RWPE1 (cell line): ENCODE measurements at regions not wholly inside any gene's neighbourhood (a gene's known extent, or its start where the extent isn't known, plus 50 kb on each side); places are given as distances from the start of the nearest gene placed in this dataset.

Source experiments
- CTCF ChIA-PET: fragments of 350-600 bp; sonication (Branson Sonifier 250); formaldehyde crosslinking; extraction: SDS; loops from one replicate; lab custom pipeline; 2021; lab: Yijun Ruan, JAX
- POLR2A ChIA-PET: fragments of 400-600 bp; formaldehyde crosslinking; extraction: SDS; loops from one replicate; lab custom pipeline; 2020; ENCODE audit warnings: antibody characterized with exemption; ENCODE audit not compliant: low non-redundant PET; lab: Yijun Ruan, JAX
- DNase-seq: peaks from one replicate; pipeline ENCODE4 v3.0.0; 2012; ENCODE audit warnings: low spot score
- H3K27ac ChIP-seq: fragments of 450-650 bp; 2 replicates; pipeline ENCODE4 v1.5.1; 2017
- TF ChIP-seq, protein P1 (sequence below): fragments of 450-650 bp; conservative IDR thresholded peaks from 2 replicates; pipeline ENCODE4 v1.5.1; 2017; ENCODE audit warnings: low read depth, mild to moderate bottlenecking

DNA sequence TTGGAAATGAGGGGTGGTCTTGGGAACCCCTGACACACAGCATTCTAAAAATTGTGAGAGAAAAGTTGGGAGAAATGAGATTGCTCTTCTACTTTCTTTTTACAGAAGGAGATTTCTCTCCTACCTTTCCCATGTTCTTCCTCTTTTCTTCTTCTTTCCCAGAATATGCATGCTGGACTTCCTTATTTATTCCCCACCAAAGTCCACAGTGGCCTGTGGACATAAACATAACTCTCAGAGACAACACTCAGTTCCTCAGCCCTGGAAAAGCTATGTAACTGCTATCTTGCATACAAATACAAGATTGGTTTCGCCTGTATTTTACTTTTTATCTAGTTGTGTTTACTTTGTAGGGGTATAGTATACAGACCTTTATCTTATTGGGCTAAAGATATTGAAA is 54.6 kb upstream of the C1GALT1 start:
- POLR2A ChIA-PET: no interaction called here
- DNase-seq: no peak
- CTCF ChIA-PET: no interaction called here
- TF ChIP-seq, protein P1, sequence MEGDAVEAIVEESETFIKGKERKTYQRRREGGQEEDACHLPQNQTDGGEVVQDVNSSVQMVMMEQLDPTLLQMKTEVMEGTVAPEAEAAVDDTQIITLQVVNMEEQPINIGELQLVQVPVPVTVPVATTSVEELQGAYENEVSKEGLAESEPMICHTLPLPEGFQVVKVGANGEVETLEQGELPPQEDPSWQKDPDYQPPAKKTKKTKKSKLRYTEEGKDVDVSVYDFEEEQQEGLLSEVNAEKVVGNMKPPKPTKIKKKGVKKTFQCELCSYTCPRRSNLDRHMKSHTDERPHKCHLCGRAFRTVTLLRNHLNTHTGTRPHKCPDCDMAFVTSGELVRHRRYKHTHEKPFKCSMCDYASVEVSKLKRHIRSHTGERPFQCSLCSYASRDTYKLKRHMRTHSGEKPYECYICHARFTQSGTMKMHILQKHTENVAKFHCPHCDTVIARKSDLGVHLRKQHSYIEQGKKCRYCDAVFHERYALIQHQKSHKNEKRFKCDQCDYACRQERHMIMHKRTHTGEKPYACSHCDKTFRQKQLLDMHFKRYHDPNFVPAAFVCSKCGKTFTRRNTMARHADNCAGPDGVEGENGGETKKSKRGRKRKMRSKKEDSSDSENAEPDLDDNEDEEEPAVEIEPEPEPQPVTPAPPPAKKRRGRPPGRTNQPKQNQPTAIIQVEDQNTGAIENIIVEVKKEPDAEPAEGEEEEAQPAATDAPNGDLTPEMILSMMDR: no peak
- H3K27ac ChIP-seq: no peak overlapping the region

DNA sequence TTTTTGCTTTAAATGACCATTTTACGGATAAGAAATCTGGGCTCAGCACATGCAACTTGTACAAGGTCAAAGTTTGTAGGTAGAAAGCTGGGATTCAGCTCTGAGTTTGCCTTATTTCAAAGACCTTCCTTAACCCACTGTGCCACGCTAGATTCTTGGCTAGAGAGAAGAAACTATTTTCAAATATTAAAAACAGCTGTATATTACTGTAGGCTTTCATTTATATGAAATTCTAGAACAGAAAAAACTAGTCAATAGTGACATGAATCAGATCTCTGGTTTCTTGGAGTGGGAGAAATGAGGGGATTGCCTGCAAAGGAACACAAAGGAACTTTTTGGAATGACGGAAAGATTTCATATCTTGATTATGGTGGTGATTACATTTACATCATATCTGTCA is 53.0 kb upstream of the C1GALT1 start:
- no peak for DNase-seq
- H3K27ac ChIP-seq: no peak overlapping the region
- ChIA-PET CTCF (interaction anchor here (0.9 kb wide), 1 partner anchor 26 kb away, joined by 5 read pairs; no protein-coding TSS in a partner anchor), POLR2A (no interaction called here)
- TF ChIP-seq, protein P1: no peak

DNA sequence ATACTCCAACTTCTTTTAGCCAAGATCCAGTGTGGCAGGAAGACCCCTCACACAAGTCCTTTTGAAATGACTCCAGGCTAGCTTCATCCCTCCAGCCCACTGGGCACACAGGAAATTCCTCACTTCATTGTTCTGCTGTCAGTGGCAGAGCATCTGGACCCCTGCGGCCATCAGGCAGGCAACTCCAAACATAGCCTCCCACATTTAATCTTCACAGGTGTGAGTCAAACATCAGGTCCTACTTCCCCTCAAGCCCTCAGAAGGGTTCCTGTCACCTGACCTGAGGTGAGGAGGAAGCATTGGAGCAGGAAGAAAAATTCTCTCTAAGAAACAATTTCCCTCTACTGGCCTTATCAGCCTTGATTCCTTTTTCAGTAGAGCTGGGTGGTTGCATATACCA is 51.1 kb upstream of the C1GALT1 start:
- POLR2A ChIA-PET: no interaction called here
- no peak for DNase-seq
- TF ChIP-seq, protein P1: no peak
- no peak overlapping the region for H3K27ac ChIP-seq
- CTCF ChIA-PET: no interaction called here
